ENCODE measurements at regions not wholly inside any gene's neighbourhood (a gene's known extent, or its start where the extent isn't known, plus 50 kb on each side); places are given as distances from the start of the nearest gene placed in this dataset.

- DNase-seq (ENCODE audit: low spot score) (no peak), FAIRE-seq (no peak), ATAC-seq (no peak)
- BruUV-seq (replicated peaks), result no TSS peak
- Histone ChIP-seq H4K20me1 (ENCODE audit: insufficient read depth, low read length) (no peaks in the 10 kb centered on the region), H3K27me3 (ENCODE audit: control insufficient read depth in 1 of 2, insufficient read depth in 2 of 2, low read length in 2 of 2) (0 out of 5 replicates have a peak, but pooled peaks cover 0 to 5% of the 10 kb centered on the region in 2 experiments), H3K4me3 (replicated peaks in 1 of 3; ENCODE audit: insufficient read depth in 1 of 3, low read depth in 2 of 3, low read length in 3 of 3) (no peak overlapping the region), H3K27ac (ENCODE audit: extremely low read length, insufficient read depth, low read length) (no peak overlapping the region), H2AFZ (ENCODE audit: low read length) (no peak overlapping the region), H3K4me1 (ENCODE audit: insufficient read depth, low read length) (no peaks in the 10 kb centered on the region), H3K36me3 (replicated peaks in 1 of 2; ENCODE audit: control insufficient read depth in 1 of 2, insufficient read depth in 2 of 2, low read length in 2 of 2) (no peaks in the 10 kb centered on the region), H3K79me2 (ENCODE audit: insufficient read depth, low read length) (no peaks in the 10 kb centered on the region), H3K4me2 (ENCODE audit: low read depth, low read length) (no peak overlapping the region), H3K9ac (ENCODE audit: insufficient read depth, low read depth, low read length) (no peak overlapping the region), H3K9me3 (ENCODE audit: low read length) (no peaks in the 10 kb centered on the region)
- TF ChIP-seq MIXL1 (CRISPR knock-in tag; IDR thresholded peaks at IDR 0.05), result no peak
- no peak for TF ChIP-seq ZNF549 (CRISPR knock-in tag; IDR thresholded peaks at IDR 0.05)
- intact Hi-C loops (cut with micrococcal nuclease; ENCODE audit: unreplicated experiment), result no loop called here
- POLR2A ChIA-PET, result no interaction called here
- in situ Hi-C loops (cut with HindIII; ENCODE audit: extremely low pct_ligation_motif_present, low pct_unique_long_range_greater_than_20kb), result no loop called here
- CTCF ChIA-PET (ENCODE audit: low intra/inter-chr PET ratio, low total read pairs), result no interaction called here
- WGBS (ENCODE audit: low lambda C conversion rate), result 3% methylated on average over 1 of the region's 1 CpG
These were observed 166.7 kb downstream of the ZNF326 start for GRCh38 chr1:90161625-90162024.

- 0% methylated on average over 2 of the region's 2 CpGs for WGBS (ENCODE audit: low lambda C conversion rate)
- no TSS peak for BruUV-seq (replicated peaks)
These were observed 161.0 kb downstream of the ZNF326 start for GRCh38 chr1:90155721-90156487.

More at GRCh38 chr1:90155721-90156487, 161.0 kb downstream of the ZNF326 start:
- Histone ChIP-seq H3K4me3 (replicated peaks in 1 of 3; ENCODE audit: insufficient read depth in 1 of 3, low read depth in 2 of 3, low read length in 3 of 3) (no peak overlapping the region), H2AFZ (ENCODE audit: low read length) (no peak overlapping the region), H3K4me1 (ENCODE audit: insufficient read depth, low read length) (no peaks in the 10 kb centered on the region), H3K9ac (ENCODE audit: insufficient read depth, low read depth, low read length) (no peak overlapping the region), H3K27ac (ENCODE audit: extremely low read length, insufficient read depth, low read length) (no peak overlapping the region), H3K36me3 (replicated peaks in 1 of 2; ENCODE audit: control insufficient read depth in 1 of 2, insufficient read depth in 2 of 2, low read length in 2 of 2) (no peaks in the 10 kb centered on the region), H3K27me3 (ENCODE audit: control insufficient read depth in 1 of 2, insufficient read depth in 2 of 2, low read length in 2 of 2) (0 out of 5 replicates have a peak, but pooled peaks cover 0 to 5% of the 10 kb centered on the region in 2 experiments), H3K79me2 (ENCODE audit: insufficient read depth, low read length) (no peaks in the 10 kb centered on the region), H3K4me2 (ENCODE audit: low read depth, low read length) (no peak overlapping the region), H3K9me3 (ENCODE audit: low read length) (no peaks in the 10 kb centered on the region), H4K20me1 (ENCODE audit: insufficient read depth, low read length) (no peaks in the 10 kb centered on the region)
- intact Hi-C loops (cut with micrococcal nuclease; ENCODE audit: unreplicated experiment), result no loop called here
- DNase-seq (ENCODE audit: low spot score), result no peak
- ChIA-PET POLR2A (no interaction called here), CTCF (ENCODE audit: low intra/inter-chr PET ratio, low total read pairs) (no interaction called here)
- ATAC-seq, result no peak
- no peak for FAIRE-seq
- TF ChIP-seq ZNF564 (CRISPR knock-in tag; IDR thresholded peaks at IDR 0.05) (no peak), MED1 (CRISPR knock-in tag; IDR thresholded peaks at IDR 0.05) (no peak)
- in situ Hi-C loops (cut with HindIII; ENCODE audit: extremely low pct_ligation_motif_present, low pct_unique_long_range_greater_than_20kb), result no loop called here

All from HepG2 (cell line).